ENCODE measurements at regions not wholly inside any gene's neighbourhood (a gene's known extent, or its start where the extent isn't known, plus 50 kb on each side); places are given as distances from the start of the nearest gene placed in this dataset.
A peak's percentile ranks its signal among the peaks of the same experiment; 100 is the strongest.

- no peak for DNase-seq
Measured at GRCh38 chr2:14235667-14236066, 396.9 kb upstream of the LRATD1 start.

DNA sequence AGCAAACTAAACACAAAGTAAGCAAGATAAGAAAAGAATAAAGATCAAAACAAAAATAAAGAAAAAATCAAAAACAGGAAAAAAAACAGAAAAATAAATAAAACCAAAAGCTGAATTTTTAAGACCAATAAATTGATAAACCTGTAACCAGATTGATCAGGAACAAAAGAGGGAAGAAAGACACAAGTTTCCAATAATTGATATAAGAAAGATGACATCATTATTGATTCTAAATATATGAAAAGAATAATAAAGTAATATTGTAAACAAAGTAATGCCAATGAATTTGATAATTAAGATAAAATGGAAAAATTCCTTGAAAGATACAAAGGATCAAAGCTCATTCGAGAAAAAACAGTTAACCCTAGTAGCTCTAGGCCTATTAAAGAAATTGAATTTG is 394.6 kb upstream of the LRATD1 start:
- DNase-seq, result no peak

DNA sequence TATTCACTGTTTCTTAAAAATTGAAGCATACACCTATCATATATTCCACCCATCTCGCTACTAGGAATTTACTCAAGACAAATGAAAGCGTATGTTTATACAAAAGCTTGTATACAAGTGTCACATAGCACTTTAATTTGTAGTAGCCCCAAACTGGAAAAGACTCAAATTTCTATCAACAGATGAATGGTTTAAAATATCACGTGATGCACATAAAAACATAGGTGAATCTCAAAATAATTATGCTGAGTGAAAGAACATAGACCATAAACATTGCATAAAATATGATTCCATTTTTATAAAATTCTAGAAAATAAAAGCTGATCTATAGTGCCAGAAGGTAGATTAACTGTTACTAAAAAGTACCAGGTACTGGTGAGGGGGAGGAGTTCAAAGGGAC is 392.9 kb upstream of the LRATD1 start:
- DNase-seq, result no peak

GRCh38 chr2:14240868-14241267 is 391.6 kb upstream of the LRATD1 start:
- no peak for DNase-seq

DNA sequence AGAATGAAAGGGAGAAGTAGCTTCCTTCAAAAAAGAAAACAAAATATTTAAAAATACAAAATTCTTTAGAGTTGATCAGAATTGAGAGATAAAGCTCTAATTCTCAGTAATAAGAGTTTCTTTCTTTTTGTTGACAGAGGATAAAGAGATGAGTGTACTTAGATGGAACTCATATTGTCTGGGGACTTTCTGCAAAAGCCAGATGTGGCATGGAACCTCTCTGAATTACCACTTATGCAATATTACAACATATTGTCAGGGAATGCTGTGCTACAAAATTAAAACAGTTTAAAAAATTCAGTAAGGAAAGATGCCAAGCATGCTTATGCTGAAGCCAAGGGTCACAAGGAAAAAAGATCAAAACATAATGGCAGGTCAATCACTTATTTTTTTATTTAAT is 386.6 kb upstream of the LRATD1 start:
- no peak for DNase-seq

DNA sequence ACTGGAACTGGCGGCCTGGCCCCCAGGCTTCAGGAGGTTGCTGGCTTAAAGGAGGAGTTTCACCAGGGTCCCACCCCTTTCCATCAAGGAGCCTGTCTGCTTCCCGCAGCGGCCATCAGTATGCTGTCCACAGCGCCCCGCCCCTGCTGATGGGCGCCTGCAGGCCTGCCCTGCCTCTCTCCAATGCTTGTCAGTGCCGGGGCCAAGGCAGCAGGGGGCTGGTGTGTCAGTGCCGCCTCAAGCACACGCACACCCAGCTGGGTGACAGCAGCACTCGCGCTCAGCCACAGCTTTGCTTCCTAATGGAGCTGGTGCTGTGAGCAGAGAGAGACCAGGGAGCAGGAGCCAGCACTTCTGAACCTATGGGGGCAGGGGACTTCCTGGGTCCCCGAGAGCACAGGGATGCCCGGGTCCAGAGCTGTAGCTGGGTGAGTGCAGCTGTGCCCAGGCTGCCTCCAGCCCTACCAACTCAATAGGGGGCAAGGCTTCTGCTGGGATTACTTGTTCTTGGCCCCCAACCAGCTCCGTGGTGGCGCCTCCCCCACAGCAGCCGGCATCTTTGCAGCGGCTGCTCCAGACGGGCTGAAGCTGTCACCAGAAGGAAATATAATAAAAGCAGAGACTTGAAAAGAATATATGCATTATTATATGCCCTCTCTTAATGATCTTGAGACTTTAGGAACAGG is 377.2 kb upstream of the LRATD1 start:
- no peak for DNase-seq

- no peak for DNase-seq
Measured at GRCh38 chr2:14256890-14257289, 375.6 kb upstream of the LRATD1 start.

GRCh38 chr2:14257801-14258507 is 374.6 kb upstream of the LRATD1 start:
- no peak for DNase-seq

DNA sequence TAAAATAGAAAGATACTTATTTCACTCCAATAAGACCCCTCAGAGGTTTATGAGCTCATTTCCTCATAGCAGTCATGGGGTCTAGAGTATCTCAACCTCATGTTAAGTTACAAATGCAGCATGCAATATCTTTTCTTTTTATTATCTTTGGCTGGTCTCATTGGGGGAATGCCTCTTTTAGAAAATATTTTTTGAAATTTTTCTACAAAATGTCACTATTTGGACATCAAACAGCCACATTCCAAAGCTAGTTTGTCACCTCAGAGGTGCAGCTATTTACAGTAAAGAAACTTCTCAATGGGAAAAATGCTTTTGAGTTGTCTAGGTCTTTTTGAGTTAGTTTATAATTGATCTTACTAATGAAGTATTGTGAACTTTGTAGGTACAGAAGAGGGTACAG is 370.7 kb upstream of the LRATD1 start:
- DNase-seq, result no peak

GRCh38 chr2:14263053-14263452 is 369.5 kb upstream of the LRATD1 start:
- DNase-seq, result no peak

GRCh38 chr2:14270036-14270582 is 362.4 kb upstream of the LRATD1 start:
- no peak for DNase-seq

DNA sequence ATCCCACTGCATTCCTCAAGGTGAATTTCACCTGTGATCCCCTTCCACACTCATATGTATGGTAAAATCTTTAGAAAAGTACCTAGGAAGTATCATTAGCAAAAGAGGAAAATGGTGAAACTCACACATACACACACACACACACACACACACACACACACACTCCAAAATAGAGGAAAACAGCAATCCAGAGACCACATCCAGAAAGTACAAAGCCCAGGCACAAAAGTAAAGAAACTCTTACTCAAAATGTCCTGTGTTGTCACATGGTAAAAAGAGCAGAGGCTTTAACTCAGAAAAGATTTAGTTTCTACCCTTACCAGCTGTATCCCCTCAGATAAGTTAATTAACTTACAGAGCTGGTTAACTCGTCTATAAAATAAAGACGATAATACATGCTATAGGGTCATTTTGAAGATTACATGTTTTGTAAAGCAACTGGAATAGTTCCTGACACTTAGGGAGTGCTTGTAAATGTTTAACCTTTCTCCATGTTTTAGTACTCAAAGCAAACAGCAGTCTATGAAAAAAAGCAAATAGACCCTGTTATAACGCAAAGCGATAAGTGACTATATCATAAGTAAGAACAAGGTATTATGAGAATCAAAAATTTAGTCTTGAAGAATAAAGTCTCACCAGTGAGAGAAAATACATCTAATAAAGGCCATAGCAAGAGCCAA is 360.0 kb upstream of the LRATD1 start:
- no peak for DNase-seq

GRCh38 chr2:14273650-14274049 is 358.9 kb upstream of the LRATD1 start:
- DNase-seq, result no peak

DNA sequence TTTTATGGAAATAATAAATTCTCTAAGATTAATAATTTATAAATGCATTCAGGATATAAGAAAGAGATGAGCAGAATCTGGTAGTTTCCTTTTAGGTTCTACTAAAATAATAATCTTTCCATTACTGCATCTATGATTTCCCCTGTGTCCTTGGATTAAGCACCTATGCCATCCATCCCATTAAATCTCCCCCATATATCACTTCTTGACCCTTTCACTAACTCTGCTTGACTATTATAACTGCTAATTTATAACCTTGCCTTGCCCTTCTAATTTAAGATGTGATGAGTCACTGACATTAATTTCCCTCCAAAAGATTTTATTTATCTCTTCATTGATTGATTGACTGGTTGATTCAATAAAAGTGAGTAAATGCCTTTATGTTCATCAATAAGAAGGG is 348.3 kb upstream of the LRATD1 start:
- no peak for DNase-seq

DNA sequence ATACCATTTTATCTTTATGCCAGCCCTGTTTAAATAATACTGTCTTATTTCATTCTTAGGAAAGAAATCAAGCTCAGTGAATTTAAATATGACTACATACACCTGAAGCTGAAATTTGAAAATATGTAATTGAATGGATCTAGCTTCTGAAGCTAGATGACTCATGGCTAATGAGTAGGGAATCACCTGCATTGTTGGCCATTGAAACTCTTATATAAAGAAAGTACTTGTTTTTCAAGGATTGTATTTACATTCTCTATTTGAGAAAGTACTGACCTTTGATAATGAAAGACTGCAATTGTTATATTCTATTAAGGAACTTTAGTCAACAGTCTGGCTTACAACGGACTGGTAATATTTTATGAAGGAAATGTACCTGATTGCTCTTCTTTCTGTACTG is 346.7 kb upstream of the LRATD1 start:
- no peak for DNase-seq

GRCh38 chr2:14288016-14288415 is 344.5 kb upstream of the LRATD1 start:
- no peak for DNase-seq

DNA sequence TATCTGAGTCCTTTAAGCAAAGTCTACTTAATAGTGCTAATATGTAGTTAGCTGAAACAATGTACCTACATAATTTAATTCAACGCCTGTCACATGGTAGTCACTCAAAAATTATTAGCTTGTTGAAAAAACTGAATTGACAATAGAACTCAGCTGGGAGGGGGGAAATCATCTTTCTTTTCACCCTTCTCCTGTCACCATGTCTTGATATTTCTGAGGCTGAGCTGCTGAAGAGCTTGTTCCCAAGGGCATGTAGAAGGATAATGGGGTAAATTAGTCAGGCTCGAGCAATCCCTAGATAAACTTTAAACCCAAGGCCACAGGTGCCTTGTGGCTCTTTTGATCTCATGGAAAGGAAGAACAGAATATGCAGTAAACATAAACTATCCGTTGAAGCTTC is 339.6 kb upstream of the LRATD1 start:
- no peak for DNase-seq

- no peak for DNase-seq
Measured at GRCh38 chr2:14297340-14297739, 335.2 kb upstream of the LRATD1 start.

DNA sequence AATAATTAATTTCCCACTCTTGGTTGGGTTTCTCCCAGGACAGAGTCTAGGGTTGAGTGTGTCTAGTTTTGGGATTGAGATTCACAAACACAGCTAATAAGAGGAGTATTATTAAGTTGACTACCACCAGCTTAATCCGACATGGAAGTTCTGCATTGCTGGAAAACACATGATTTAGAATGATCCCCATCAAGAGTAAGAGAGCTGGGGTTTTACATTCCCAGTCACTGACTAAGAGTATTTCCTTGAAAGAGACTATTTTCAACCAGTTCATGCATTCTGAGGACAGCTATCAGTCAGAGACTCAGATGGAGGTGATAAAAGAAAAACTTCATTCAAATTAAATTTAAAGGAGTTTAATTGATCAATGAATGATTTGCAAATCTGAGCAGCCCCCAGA is 334.6 kb upstream of the LRATD1 start:
- no peak for DNase-seq

GRCh38 chr2:14301331-14301730 is 331.2 kb upstream of the LRATD1 start:
- no peak for DNase-seq

- peak; percentile 8 for DNase-seq
Measured at GRCh38 chr2:14303366-14304115, 329.0 kb upstream of the LRATD1 start.

DNA sequence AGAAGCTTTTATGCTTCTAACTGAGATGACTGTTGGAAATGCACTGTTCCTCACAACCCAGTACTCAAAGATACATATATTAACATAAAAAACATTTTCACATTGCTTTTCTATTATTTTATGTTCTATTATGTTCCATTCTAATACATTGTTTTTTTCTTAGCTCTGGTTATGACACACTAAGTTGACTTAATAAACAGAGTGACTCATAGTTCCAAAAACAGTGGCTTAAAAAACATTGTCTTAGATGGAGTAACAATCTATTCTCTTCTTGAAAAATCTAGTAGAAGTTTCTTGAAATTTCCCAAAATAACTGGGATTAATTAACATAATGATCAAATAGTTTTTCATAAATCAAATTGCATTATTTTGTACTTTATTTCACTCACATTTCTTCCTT is 328.2 kb upstream of the LRATD1 start:
- DNase-seq, result no peak

GRCh38 chr2:14306268-14306861 is 326.2 kb upstream of the LRATD1 start:
- no peak for DNase-seq

Data from SIG-M5 (cell line).